ENCODE measurements at regions not wholly inside any gene's neighbourhood (a gene's known extent, or its start where the extent isn't known, plus 50 kb on each side); places are given as distances from the start of the nearest gene placed in this dataset.

GRCh38 chr10:53222806-53223205 is 450.2 kb upstream of the MBL2 start:
- no peaks in the 10 kb centered on the region for H3K27me3 ChIP-seq (replicated peaks in 1 of 4; ENCODE audit: control extremely low read depth in 1 of 4, control insufficient read depth in 3 of 4, insufficient read depth in 4 of 4, low read length in 3 of 4)
- no peak for ATAC-seq (ENCODE audit: low read depth)
- no peaks in the 10 kb centered on the region for H3K79me2 ChIP-seq (ENCODE audit: control insufficient read depth, insufficient read depth, low read length)
- no peak overlapping the region for H3K4me3 Mint-ChIP-seq
- H3K9me3 ChIP-seq (ENCODE audit: control extremely low read depth in 1 of 3, control insufficient read depth in 2 of 3, insufficient read depth in 1 of 3, low read length in 2 of 3): peaks cover 0 to 16% (median 1%) of the 10 kb centered on the region in 3 donors
- H3K4me3 ChIP-seq (ENCODE audit: control extremely low read depth in 1 of 5, extremely low read depth in 1 of 5, insufficient read depth in 1 of 5, low read depth in 2 of 5, low read length in 4 of 5): no peak overlapping the region
- no peaks in the 10 kb centered on the region for H3K4me1 ChIP-seq (ENCODE audit: control insufficient read depth in 2 of 2, insufficient read depth in 2 of 2, low read length in 2 of 2)
- H3K9ac ChIP-seq (ENCODE audit: low read length): no peak overlapping the region
- H3K36me3 ChIP-seq (replicated peaks in 1 of 2; ENCODE audit: control extremely low read depth in 1 of 2, control insufficient read depth in 1 of 2, extremely low read depth in 1 of 2, insufficient read depth in 2 of 2, low read length in 1 of 2): no peaks in the 10 kb centered on the region
- no peak for TF ChIP-seq CTCF (IDR thresholded peaks at IDR 0.05)
- no peak for TF ChIP-seq EZH2 (IDR thresholded peaks at IDR 0.05; ENCODE audit: borderline replicate concordance, insufficient read depth, low read depth, low read length, poor library complexity, severe bottlenecking)
- no peak for DNase-seq
- no peaks in the 10 kb centered on the region for H3K4me1 Mint-ChIP-seq
- H3K27ac ChIP-seq (ENCODE audit: low read length in 2 of 2): no peak overlapping the region
- H2AFZ ChIP-seq (ENCODE audit: insufficient read depth, low read depth, low read length, poor library complexity, severe bottlenecking): no peak overlapping the region
- ChIA-PET POLR2A (no interaction called here), CTCF (no interaction called here)
- WGBS (ENCODE audit: insufficient coverage): 85% methylated on average over 5 of the region's 5 CpGs
- no peaks in the 10 kb centered on the region for H3K9me3 Mint-ChIP-seq (ENCODE audit: insufficient read depth)
- intact Hi-C loops (cut with micrococcal nuclease): no loop called here
- H4K20me1 ChIP-seq (ENCODE audit: control insufficient read depth, insufficient read depth, low read length, poor library complexity, severe bottlenecking): no peaks in the 10 kb centered on the region
- H3K4me2 ChIP-seq (replicated peaks; ENCODE audit: low read depth, low read length, poor library complexity, severe bottlenecking): no peak overlapping the region
- no peak overlapping the region for H3K27ac Mint-ChIP-seq
- H3K27me3 Mint-ChIP-seq: no peaks in the 10 kb centered on the region

- no peak for ATAC-seq (ENCODE audit: low read depth)
- ChIA-PET CTCF (no interaction called here), POLR2A (no interaction called here)
- no peaks in the 10 kb centered on the region for H3K79me2 ChIP-seq (ENCODE audit: control insufficient read depth, insufficient read depth, low read length)
- Mint-ChIP-seq H3K27me3 (no peaks in the 10 kb centered on the region), H3K9me3 (ENCODE audit: insufficient read depth) (peaks cover 2% of the 10 kb centered on the region), H3K27ac (no peak overlapping the region), H3K4me3 (no peak overlapping the region), H3K4me1 (no peaks in the 10 kb centered on the region)
- H3K27me3 ChIP-seq (replicated peaks in 1 of 4; ENCODE audit: control extremely low read depth in 1 of 4, control insufficient read depth in 3 of 4, insufficient read depth in 4 of 4, low read length in 3 of 4): no peaks in the 10 kb centered on the region
- H3K4me3 ChIP-seq (ENCODE audit: control extremely low read depth in 1 of 5, extremely low read depth in 1 of 5, insufficient read depth in 1 of 5, low read depth in 2 of 5, low read length in 4 of 5): no peak overlapping the region
- H3K9ac ChIP-seq (ENCODE audit: low read length): no peak overlapping the region
- H2AFZ ChIP-seq (ENCODE audit: insufficient read depth, low read depth, low read length, poor library complexity, severe bottlenecking): no peak overlapping the region
- WGBS (ENCODE audit: insufficient coverage): 62% methylated on average over 2 of the region's 8 CpGs
- TF ChIP-seq EZH2 (IDR thresholded peaks at IDR 0.05; ENCODE audit: borderline replicate concordance, insufficient read depth, low read depth, low read length, poor library complexity, severe bottlenecking) (no peak), CTCF (IDR thresholded peaks at IDR 0.05) (no peak)
- H3K4me2 ChIP-seq (replicated peaks; ENCODE audit: low read depth, low read length, poor library complexity, severe bottlenecking): no peak overlapping the region
- no peaks in the 10 kb centered on the region for H3K36me3 ChIP-seq (replicated peaks in 1 of 2; ENCODE audit: control extremely low read depth in 1 of 2, control insufficient read depth in 1 of 2, extremely low read depth in 1 of 2, insufficient read depth in 2 of 2, low read length in 1 of 2)
- intact Hi-C loops (cut with micrococcal nuclease): no loop called here
- no peaks in the 10 kb centered on the region for H4K20me1 ChIP-seq (ENCODE audit: control insufficient read depth, insufficient read depth, low read length, poor library complexity, severe bottlenecking)
- H3K9me3 ChIP-seq (ENCODE audit: control extremely low read depth in 1 of 3, control insufficient read depth in 2 of 3, insufficient read depth in 1 of 3, low read length in 2 of 3): peaks cover 0 to 8% (median 0%) of the 10 kb centered on the region in 3 donors
- H3K27ac ChIP-seq (ENCODE audit: low read length in 2 of 2): no peak overlapping the region
- no peak for DNase-seq
- H3K4me1 ChIP-seq (ENCODE audit: control insufficient read depth in 2 of 2, insufficient read depth in 2 of 2, low read length in 2 of 2): no peaks in the 10 kb centered on the region
Observed at GRCh38 chr10:53209944-53210611, 437.5 kb upstream of the MBL2 start.

Data from B cell (primary cell).